ENCODE measurements at regions not wholly inside any gene's neighbourhood (a gene's known extent, or its start where the extent isn't known, plus 50 kb on each side); places are given as distances from the start of the nearest gene placed in this dataset.

GRCh38 chr15:96170979-96171739 is 159.3 kb upstream of the NR2F2 start:
- H3K4me3 ChIP-seq: no peak overlapping the region
- H3K27me3 ChIP-seq (ENCODE audit: low read depth): no peaks in the 10 kb centered on the region
- H3K4me1 ChIP-seq: no peaks in the 10 kb centered on the region
- no peak for DNase-seq
- H3K27ac ChIP-seq (replicated peaks): no peak overlapping the region
- no peak for TF ChIP-seq CTCF (IDR thresholded peaks at IDR 0.05; ENCODE audit: borderline replicate concordance)
- intact Hi-C loops (cut with micrococcal nuclease): no loop called here
- no peaks in the 10 kb centered on the region for H3K36me3 ChIP-seq
- H3K9me3 ChIP-seq (replicated peaks): no peaks in the 10 kb centered on the region

- Histone ChIP-seq H3K27ac (replicated peaks) (no peak overlapping the region), H3K9me3 (replicated peaks) (no peaks in the 10 kb centered on the region), H3K27me3 (ENCODE audit: low read depth) (no peaks in the 10 kb centered on the region), H3K4me1 (no peaks in the 10 kb centered on the region), H3K36me3 (no peaks in the 10 kb centered on the region), H3K4me3 (no peak overlapping the region)
- no peak for TF ChIP-seq CTCF (IDR thresholded peaks at IDR 0.05; ENCODE audit: borderline replicate concordance)
- intact Hi-C loops (cut with micrococcal nuclease): no loop called here
- DNase-seq: no peak
Measured at GRCh38 chr15:96171853-96172296, 158.6 kb upstream of the NR2F2 start.

- TF ChIP-seq CTCF (IDR thresholded peaks at IDR 0.05; ENCODE audit: borderline replicate concordance): no peak
- Histone ChIP-seq H3K36me3 (no peaks in the 10 kb centered on the region), H3K27me3 (ENCODE audit: low read depth) (no peaks in the 10 kb centered on the region), H3K27ac (replicated peaks) (no peak overlapping the region), H3K4me3 (no peak overlapping the region), H3K4me1 (no peaks in the 10 kb centered on the region), H3K9me3 (replicated peaks) (no peaks in the 10 kb centered on the region)
- no peak for DNase-seq
- intact Hi-C loops (cut with micrococcal nuclease): no loop called here
Measured at GRCh38 chr15:96172417-96172816, 158.1 kb upstream of the NR2F2 start.

DNA sequence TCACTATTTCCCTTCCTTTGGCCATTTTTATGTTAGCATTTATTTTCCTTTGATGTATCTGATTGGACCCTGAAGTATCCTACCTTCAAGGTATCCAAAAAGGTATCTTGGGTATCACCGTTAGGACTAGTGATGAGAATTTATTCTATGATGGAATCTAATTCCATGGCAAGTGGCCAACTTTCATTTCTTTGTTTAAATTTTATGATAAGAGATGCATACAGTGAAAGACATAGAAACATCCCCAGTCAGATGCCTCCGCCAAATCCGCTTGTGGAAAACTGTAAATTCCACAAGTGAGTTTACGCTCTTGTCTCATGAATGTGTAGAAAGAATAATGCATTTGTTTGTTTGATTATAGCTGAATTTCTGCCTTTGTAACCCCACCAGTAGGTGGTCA is 153.7 kb upstream of the NR2F2 start:
- Histone ChIP-seq H3K27me3 (ENCODE audit: low read depth) (no peaks in the 10 kb centered on the region), H3K4me1 (no peaks in the 10 kb centered on the region), H3K36me3 (no peaks in the 10 kb centered on the region), H3K9me3 (replicated peaks) (no peaks in the 10 kb centered on the region), H3K27ac (replicated peaks) (no peak overlapping the region), H3K4me3 (no peak overlapping the region)
- no peak for DNase-seq
- TF ChIP-seq CTCF (IDR thresholded peaks at IDR 0.05; ENCODE audit: borderline replicate concordance): no peak
- intact Hi-C loops (cut with micrococcal nuclease): no loop called here

DNA sequence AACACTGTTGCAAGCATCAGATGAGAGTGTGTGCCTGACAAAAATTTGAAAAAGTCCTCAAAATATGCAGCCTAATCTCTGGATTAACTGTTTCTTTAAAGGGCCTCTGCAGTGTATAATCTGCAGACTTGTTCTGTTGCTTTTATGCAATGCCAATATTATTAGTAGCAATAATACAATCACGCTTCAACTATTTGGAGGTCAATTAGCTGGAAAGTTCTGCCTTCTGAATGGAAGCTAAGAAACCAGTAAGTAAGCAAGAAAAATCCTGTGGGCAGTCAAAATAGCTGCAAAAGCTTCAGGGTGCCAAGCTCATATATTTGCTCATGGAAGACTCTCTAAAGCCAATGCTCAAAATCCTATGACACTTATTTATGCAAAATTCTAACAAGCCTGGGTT is 153.2 kb upstream of the NR2F2 start:
- intact Hi-C loops (cut with micrococcal nuclease): no loop called here
- H3K4me3 ChIP-seq: no peak overlapping the region
- DNase-seq: no peak
- no peaks in the 10 kb centered on the region for H3K4me1 ChIP-seq
- H3K36me3 ChIP-seq: no peaks in the 10 kb centered on the region
- H3K9me3 ChIP-seq (replicated peaks): no peaks in the 10 kb centered on the region
- H3K27ac ChIP-seq (replicated peaks): no peak overlapping the region
- no peak for TF ChIP-seq CTCF (IDR thresholded peaks at IDR 0.05; ENCODE audit: borderline replicate concordance)
- no peaks in the 10 kb centered on the region for H3K27me3 ChIP-seq (ENCODE audit: low read depth)

All from left ventricle myocardium inferior (tissue), 1 donor.